ENCODE measurements at regions not wholly inside any gene's neighbourhood (a gene's known extent, or its start where the extent isn't known, plus 50 kb on each side); places are given as distances from the start of the nearest gene placed in this dataset.

GRCh38 chr6:6713657-6714056 is 125.1 kb downstream of the LY86 start:
- Histone ChIP-seq H3K4me2 (ENCODE audit: insufficient read depth, low read length) (no peak overlapping the region), H3K36me3 (ENCODE audit: control insufficient read depth in 2 of 2, extremely low read depth in 1 of 2, insufficient read depth in 2 of 2, low read length in 2 of 2) (no peaks in the 10 kb centered on the region), H2AFZ (ENCODE audit: low read depth, low read length) (no peak overlapping the region), H3K9me1 (replicated peaks; ENCODE audit: control insufficient read depth, extremely low read depth, insufficient read depth, low read length) (no peaks in the 10 kb centered on the region), H3K9ac (replicated peaks; ENCODE audit: extremely low read depth, insufficient read depth, low read length) (no peak overlapping the region), H3K27ac (ENCODE audit: insufficient read depth, low read depth, low read length) (no peak overlapping the region), H3K27me3 (ENCODE audit: control insufficient read depth in 2 of 2, insufficient read depth in 2 of 2, low read length in 2 of 2) (peaks cover 2 to 3% of the 10 kb centered on the region in 2 experiments), H3K9me3 (replicated peaks; ENCODE audit: control insufficient read depth, insufficient read depth, low read length) (no peaks in the 10 kb centered on the region), H3K79me2 (ENCODE audit: control insufficient read depth, insufficient read depth, low read length) (no peaks in the 10 kb centered on the region), H4K20me1 (replicated peaks; ENCODE audit: control insufficient read depth, extremely low read depth, insufficient read depth, low read length) (no peaks in the 10 kb centered on the region), H3K4me3 (replicated peaks in 1 of 3; ENCODE audit: insufficient read depth in 1 of 3, low read depth in 1 of 3, low read length in 3 of 3) (no peak overlapping the region), H3K4me1 (ENCODE audit: control insufficient read depth, extremely low read depth, insufficient read depth, low read length) (no peaks in the 10 kb centered on the region)
- intact Hi-C loops (cut with micrococcal nuclease) (no loop called here), dilution Hi-C loops (cut with MboI; ENCODE audit: extremely low pct_ligation_motif_present, low sequenced_read_pairs) (no loop called here)
- ChIA-PET CTCF (interaction anchor here (2.6 kb wide), 1 partner anchor 17 kb away, joined by 10 read pairs; no protein-coding TSS in a partner anchor), POLR2A (no interaction called here)
- DNase-seq (ENCODE audit: low read depth, low spot score) (no peak), FAIRE-seq (no peak)
- no TSS peak for BruUV-seq (replicated peaks)
- TF ChIP-seq JUN (IDR thresholded peaks at IDR 0.05; ENCODE audit: borderline replicate concordance, insufficient read depth, insufficient read length, low read depth) (no peak), MAX (IDR thresholded peaks at IDR 0.05; ENCODE audit: insufficient read depth, insufficient read length) (no peak), EZH2 (IDR thresholded peaks at IDR 0.05; ENCODE audit: borderline replicate concordance, low read depth, low read length, severe bottlenecking) (no peak), GATA2 (IDR thresholded peaks at IDR 0.05; ENCODE audit: insufficient read depth, insufficient read length, low read depth, low read length) (no peak), MYC (IDR thresholded peaks at IDR 0.05; ENCODE audit: low read depth, low read length) (no peak), POLR2A (IDR thresholded peaks at IDR 0.05; ENCODE audit: low read depth, low read length) (no peak), FOS (IDR thresholded peaks at IDR 0.05; ENCODE audit: borderline replicate concordance, insufficient read depth, low read length) (no peak), CTCF (IDR thresholded peaks at IDR 0.05; ENCODE audit: extremely low read depth in 1 of 2, insufficient read depth in 1 of 2, low read depth in 1 of 2, low read length in 2 of 2) (no peak), POLR2AphosphoS5 (IDR thresholded peaks at IDR 0.05; ENCODE audit: insufficient read depth, low read depth, low read length) (no peak)
